ACC112 (cell line): ENCODE measurements at regions not wholly inside any gene's neighbourhood (a gene's known extent, or its start where the extent isn't known, plus 50 kb on each side); places are given as distances from the start of the nearest gene placed in this dataset.

Source experiments
- H2AFZ ChIP-seq: fragments of 200-600 bp; sonication (generic); one replicate; pipeline ENCODE4 v1.6.0; 2017; ENCODE audit warnings: antibody characterized with exemption, low read length; ENCODE audit not compliant: unreplicated experiment
- H3K27ac ChIP-seq: fragments of 200-600 bp; sonication (generic); 2 replicates; pipeline ENCODE4 v1.5.1; 2014; ENCODE audit warnings: low read depth, mild to moderate bottlenecking, antibody characterized with exemption, low read length, moderate library complexity
- H3K27me3 ChIP-seq: fragments of 200-600 bp; sonication (generic); 2 replicates; pipeline ENCODE4 v1.6.1; 2014; ENCODE audit warnings: mild to moderate bottlenecking, antibody characterized with exemption, low read length, moderate library complexity, mixed read lengths; ENCODE audit not compliant: insufficient read depth
- H3K36me3 ChIP-seq: fragments of 200-600 bp; sonication (generic); 2 replicates; pipeline ENCODE4 v1.6.1; 2016; ENCODE audit warnings: mild to moderate bottlenecking, antibody characterized with exemption, low read length, moderate library complexity, mixed read lengths; ENCODE audit not compliant: insufficient read depth
- H3K4me1 ChIP-seq: fragments of 200-600 bp; sonication (generic); one replicate; pipeline ENCODE4 v1.6.1; 2016; ENCODE audit warnings: low read length, mixed read lengths; ENCODE audit not compliant: insufficient read depth, unreplicated experiment, control insufficient read depth
- H3K4me3 ChIP-seq: fragments of 200-600 bp; sonication (generic); 2 replicates; pipeline ENCODE4 v1.5.1; 2014; ENCODE audit warnings: mild to moderate bottlenecking, low read depth, low read length
- H3K79me2 ChIP-seq: fragments of 200-600 bp; sonication (generic); one replicate; pipeline ENCODE4 v1.6.0; 2016; ENCODE audit warnings: low read length; ENCODE audit not compliant: control insufficient read depth, unreplicated experiment, insufficient read depth

DNA sequence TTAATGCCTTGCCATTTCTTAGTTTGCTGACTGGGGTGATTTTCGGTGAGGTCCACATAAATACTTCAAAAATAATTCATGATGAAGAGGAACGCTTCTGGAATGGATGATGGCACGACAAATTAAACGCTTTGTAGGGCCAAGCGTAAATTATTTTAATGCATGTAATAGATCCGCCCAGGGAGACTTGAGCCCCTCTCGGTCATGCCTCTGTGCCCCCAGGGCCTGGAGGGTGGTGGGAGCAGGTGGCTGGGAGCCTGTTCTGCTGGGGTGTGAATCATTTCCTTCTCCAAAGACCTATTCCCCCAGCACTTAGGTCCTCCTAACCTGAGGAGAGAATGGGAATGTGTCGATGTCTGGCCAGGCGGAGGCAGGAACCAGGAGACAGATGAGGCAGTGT is 350.6 kb downstream of the ZNF536 start:
- Histone ChIP-seq H3K79me2 (no peaks in the 10 kb centered on the region), H2AFZ (no peak overlapping the region), H3K36me3 (no peaks in the 10 kb centered on the region), H3K4me3 (no peak overlapping the region), H3K27me3 (no peaks in the 10 kb centered on the region), H3K27ac (no peak overlapping the region), H3K4me1 (no peaks in the 10 kb centered on the region)

DNA sequence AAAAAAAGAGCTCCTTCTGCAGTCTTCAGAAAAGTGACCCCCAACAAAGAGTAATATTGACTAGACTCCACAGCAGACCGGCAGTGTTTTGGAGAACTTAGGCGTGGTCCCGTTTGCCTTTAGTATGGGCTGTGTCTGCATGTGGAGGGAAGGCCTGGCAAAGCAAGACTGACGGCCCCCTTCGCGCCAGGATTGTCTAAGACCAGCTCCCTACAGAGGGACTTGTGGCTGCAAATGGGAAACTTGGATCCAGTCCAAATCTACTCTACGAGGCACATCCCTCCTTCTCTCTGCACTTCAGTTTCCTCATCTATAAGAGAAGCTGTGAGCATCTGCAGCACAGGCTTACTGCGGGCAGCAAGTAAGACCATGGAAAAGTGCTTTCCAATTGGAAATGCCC is 350.0 kb downstream of the ZNF536 start:
- H3K4me3 ChIP-seq: no peak overlapping the region
- H3K79me2 ChIP-seq: no peaks in the 10 kb centered on the region
- H2AFZ ChIP-seq: no peak overlapping the region
- H3K27me3 ChIP-seq: no peaks in the 10 kb centered on the region
- H3K27ac ChIP-seq: no peak overlapping the region
- H3K36me3 ChIP-seq: no peaks in the 10 kb centered on the region
- H3K4me1 ChIP-seq: no peaks in the 10 kb centered on the region

DNA sequence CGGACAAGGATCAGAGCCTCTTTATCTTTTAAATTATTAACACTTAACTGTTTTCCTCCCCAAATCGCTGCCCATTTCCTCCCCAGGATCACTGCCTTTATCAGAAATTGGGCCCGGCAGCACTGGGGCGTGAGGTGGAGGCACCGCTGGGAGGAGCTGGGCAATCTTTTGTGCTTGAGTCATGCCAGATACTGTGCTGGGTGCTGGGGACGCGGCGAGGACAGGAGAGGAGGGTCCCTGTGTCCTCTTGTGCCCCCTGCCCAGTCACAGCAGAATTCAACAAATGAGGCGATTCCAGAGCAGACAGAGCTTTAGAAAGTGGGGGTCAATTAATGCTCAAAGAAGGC is 347.8 kb downstream of the ZNF536 start:
- H3K79me2 ChIP-seq: no peaks in the 10 kb centered on the region
- no peak overlapping the region for H3K27ac ChIP-seq
- H2AFZ ChIP-seq: peak overlapping the region; percentile 91
- H3K4me3 ChIP-seq: peak overlapping the region; percentile 85
- H3K27me3 ChIP-seq: no peaks in the 10 kb centered on the region
- no peaks in the 10 kb centered on the region for H3K4me1 ChIP-seq
- no peaks in the 10 kb centered on the region for H3K36me3 ChIP-seq

DNA sequence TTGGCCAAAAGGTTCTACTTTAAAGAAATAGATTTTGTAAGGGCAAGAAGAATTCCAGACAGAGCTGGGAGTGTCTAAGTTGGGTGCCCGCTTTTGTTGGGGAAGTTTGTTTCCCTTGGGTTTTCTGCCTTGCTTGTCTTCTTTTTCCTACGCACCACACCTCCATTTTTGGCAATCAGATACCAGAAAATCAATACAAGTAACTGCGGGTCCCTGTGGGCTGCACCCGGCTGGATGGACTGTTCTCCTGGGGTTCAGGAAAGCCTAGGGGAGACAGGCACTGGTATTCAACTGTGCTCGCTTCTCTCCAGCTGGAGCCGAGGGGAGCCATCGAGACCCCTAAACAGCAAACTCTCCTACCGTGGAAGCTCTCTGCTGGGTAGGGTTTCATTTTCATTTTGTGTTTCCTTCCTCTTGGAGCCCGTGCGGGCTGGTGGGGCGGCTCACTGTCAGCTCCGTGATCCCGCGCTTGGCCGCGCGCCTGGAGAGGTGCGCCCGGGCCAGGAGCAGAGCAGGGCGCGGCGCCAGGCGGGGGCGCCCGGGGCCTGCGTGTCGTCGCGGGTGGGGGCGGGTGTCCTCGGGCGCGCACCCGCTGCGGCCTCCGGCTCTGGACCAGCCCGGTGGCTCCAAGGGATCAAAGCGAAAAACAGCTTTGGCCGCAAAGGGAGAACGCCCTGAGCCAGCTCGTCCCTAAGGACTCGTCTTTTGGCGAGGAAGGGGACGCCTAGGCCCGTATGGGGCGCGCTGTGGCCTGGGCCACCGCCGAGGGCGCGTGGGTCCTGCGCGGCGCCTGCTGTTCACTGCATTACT is 347.2 kb downstream of the ZNF536 start:
- Histone ChIP-seq H2AFZ (peak overlapping the region; percentile 91), H3K4me1 (no peaks in the 10 kb centered on the region), H3K27me3 (no peaks in the 10 kb centered on the region), H3K36me3 (no peaks in the 10 kb centered on the region), H3K27ac (no peak overlapping the region), H3K79me2 (no peaks in the 10 kb centered on the region), H3K4me3 (peak overlapping the region; percentile 85)

DNA sequence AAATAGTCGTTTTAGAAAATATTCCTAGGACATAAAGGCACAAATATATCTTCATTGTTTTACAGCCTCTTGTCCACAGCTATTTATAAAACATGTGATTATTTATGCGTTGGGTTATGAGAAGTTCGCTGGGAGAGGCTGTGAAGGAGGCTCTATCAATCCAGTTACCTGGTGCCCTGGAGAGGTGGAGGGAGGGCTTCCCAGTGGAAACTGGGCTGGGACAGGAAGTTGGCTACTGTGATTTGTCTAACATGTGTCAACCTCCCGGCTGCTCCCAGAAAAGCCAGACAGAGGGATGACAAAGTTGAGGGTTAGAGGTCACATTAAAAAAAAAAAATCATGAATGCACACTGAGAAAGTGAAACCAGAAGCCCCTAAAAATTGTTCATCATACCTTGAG is 346.5 kb downstream of the ZNF536 start:
- no peaks in the 10 kb centered on the region for H3K27me3 ChIP-seq
- no peaks in the 10 kb centered on the region for H3K79me2 ChIP-seq
- no peaks in the 10 kb centered on the region for H3K4me1 ChIP-seq
- H3K36me3 ChIP-seq: no peaks in the 10 kb centered on the region
- H3K27ac ChIP-seq: no peak overlapping the region
- H2AFZ ChIP-seq: peak overlapping the region; percentile 91
- peak overlapping the region; percentile 85 for H3K4me3 ChIP-seq

DNA sequence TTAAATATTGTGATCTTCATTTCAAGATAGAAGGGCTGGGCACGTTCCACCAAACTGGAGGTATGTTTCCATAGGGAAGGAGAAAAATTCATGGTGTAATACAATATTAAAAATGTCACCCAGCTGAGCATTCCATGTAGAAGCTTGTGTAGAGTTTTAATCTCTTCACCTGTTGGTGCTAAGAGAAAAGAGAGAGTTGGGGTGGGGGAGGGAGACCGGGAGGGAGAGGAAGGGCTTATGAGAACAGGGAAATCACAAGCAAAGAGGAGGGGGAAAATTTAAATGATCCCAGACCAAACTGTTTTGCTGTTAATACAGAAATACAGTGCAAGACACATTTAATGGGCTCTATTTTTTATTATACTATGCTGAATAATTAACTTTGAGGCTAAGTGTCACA is 345.8 kb downstream of the ZNF536 start:
- H3K27me3 ChIP-seq: no peaks in the 10 kb centered on the region
- H3K36me3 ChIP-seq: no peaks in the 10 kb centered on the region
- no peaks in the 10 kb centered on the region for H3K79me2 ChIP-seq
- no peaks in the 10 kb centered on the region for H3K4me1 ChIP-seq
- H2AFZ ChIP-seq: no peak overlapping the region
- H3K4me3 ChIP-seq: no peak overlapping the region
- no peak overlapping the region for H3K27ac ChIP-seq

DNA sequence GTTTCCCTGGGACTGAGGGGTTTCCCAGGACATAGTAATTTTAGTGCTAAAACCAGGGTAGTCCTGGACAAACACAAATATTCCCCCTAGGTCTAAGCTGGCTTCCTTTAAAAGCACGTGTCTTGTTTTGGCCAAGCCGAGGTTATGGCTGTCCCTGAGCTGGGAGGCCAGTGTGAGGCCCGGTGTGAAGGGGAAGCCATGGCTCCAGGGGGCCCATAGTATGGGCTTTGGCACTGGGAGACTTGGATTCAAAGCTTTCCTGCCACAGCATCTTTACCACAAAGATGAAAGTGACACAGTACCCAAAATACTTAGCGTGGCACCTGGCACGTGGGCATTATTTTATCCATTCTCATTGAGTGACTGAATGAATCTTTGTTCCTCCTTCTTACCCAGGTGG is 345.2 kb downstream of the ZNF536 start:
- Histone ChIP-seq H3K4me1 (no peaks in the 10 kb centered on the region), H3K27me3 (peaks cover 2% of the 10 kb centered on the region; the same call in 1 of the 2 replicates), H3K27ac (no peak overlapping the region)

DNA sequence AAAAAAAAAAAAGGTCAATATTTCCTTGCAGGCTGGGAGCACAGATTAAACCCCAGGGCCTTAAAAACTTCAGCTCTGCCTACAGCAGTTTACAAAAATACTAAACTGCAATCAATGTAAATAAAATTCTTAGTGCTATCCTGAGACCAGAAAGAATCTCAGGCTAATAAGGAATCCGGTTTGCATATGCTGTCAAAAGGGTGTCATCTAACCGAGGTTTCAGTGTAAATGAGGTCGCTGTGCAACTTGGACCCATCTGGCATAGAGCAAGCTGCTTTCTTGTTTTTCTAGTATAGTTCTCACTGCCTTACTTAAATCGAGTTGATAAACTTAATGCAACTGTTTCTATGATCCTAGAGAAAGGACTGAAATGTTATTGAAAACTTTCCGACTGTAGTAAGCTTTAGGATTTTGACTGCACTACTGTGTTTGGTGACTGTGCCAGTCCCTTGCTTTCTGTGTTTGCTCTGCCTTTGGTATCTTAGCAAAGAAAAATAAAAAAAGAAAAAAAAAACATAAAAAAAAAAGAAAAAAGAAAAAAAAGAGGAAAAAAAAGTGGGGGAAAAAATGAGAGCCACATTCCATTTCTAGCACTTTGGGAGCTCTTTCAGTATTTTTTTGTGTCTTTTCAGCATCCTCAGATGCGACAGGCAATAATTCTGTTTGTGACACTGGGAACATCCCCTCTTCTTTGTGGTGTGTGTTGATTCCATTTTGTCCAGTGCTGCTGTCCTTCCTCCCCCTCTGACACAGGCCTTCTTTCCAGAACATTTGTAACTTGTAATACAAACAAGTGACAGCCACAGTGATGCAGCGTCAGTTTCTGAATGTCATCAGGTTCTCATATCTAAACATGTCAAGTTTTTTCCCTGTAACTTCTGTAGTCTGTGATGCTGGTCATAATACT is 340.5 kb downstream of the ZNF536 start:
- Histone ChIP-seq H3K27ac (no peak overlapping the region), H3K27me3 (peaks cover 9% of the 10 kb centered on the region; the same call in 1 of the 2 replicates), H3K79me2 (no peaks in the 10 kb centered on the region), H3K4me3 (no peak overlapping the region), H3K4me1 (no peaks in the 10 kb centered on the region), H2AFZ (no peak overlapping the region), H3K36me3 (no peaks in the 10 kb centered on the region)

More for the DNA sequence above, 345.2 kb downstream of the ZNF536 start:
- no peak overlapping the region for H3K4me3 ChIP-seq
- no peaks in the 10 kb centered on the region for H3K36me3 ChIP-seq
- H2AFZ ChIP-seq: no peak overlapping the region
- H3K79me2 ChIP-seq: no peaks in the 10 kb centered on the region

DNA sequence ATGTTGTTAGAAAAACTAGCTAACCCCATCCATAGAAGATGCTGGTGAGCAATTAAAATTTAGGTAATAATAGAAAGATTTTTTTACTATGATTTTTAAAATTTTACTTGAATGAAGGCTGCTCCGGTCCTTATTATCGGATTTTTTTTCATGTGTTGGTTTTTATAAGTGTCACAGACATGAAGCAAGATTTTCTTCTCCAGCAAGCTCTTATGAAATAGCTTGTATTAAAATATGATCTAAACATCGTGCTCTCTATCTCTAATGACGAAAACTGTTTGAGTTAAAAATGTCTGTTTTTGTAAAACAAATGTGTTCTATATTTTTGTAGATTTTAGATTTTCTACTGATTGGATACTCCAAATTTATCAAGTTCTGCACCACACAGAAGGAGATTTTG is 339.6 kb downstream of the ZNF536 start:
- H3K27me3 ChIP-seq: peaks cover 9% of the 10 kb centered on the region; the same call in 1 of the 2 replicates
- no peak overlapping the region for H2AFZ ChIP-seq
- H3K27ac ChIP-seq: no peak overlapping the region
- no peaks in the 10 kb centered on the region for H3K4me1 ChIP-seq
- H3K4me3 ChIP-seq: no peak overlapping the region
- H3K79me2 ChIP-seq: no peaks in the 10 kb centered on the region
- no peaks in the 10 kb centered on the region for H3K36me3 ChIP-seq

DNA sequence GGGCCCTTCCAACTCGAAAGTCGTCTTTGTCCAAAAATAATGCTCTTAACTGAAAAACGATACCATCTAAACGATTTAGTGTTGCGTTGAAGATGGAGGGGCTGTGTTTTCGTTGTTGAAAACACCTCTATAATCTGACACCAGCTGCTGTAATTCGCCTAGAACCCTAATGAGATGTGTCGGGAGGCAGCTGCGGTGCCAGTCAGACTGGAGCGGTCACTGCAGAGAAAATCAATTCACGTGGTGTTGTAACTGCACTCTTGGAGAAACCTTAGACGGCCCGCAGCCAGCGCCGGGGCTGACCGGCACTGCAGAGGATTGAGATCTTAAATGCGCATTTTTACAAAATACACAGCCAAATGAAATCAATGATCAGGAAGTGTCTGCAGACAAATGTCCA is 339.1 kb downstream of the ZNF536 start:
- Histone ChIP-seq H3K4me1 (no peaks in the 10 kb centered on the region), H3K36me3 (no peaks in the 10 kb centered on the region), H3K27me3 (peaks cover 9% of the 10 kb centered on the region; the same call in 1 of the 2 replicates), H2AFZ (no peak overlapping the region), H3K4me3 (no peak overlapping the region), H3K27ac (no peak overlapping the region), H3K79me2 (no peaks in the 10 kb centered on the region)
